Heart right ventricle (tissue), 16 donors: ENCODE measurements at regions not wholly inside any gene's neighbourhood (a gene's known extent, or its start where the extent isn't known, plus 50 kb on each side); places are given as distances from the start of the nearest gene placed in this dataset.

ENCODE experiments used
- ATAC-seq, 8 donors: fragments of 200-7000 bp; cut with Tn5 transposase; one replicate each; pipeline ENCODE4 v1.9.1; 2020; ENCODE audit warnings: mild to moderate bottlenecking in 8 of 8, moderate library complexity in 8 of 8, moderate number of reproducible peaks in 1 of 8
- DNase-seq, 2 donors: peaks; one replicate each; pipeline ENCODE4 v3.0.0-alpha.2; 2020
- H3K27ac ChIP-seq, 10 donors: fragments of 200-600 bp; sonication (generic) in 2 of 10; one replicate each; pipeline versions ENCODE4 v1.5.0 to v1.8.0; 2020 to 2022; ENCODE audit warnings: mild to moderate bottlenecking in 3 of 10
- H3K27me3 ChIP-seq, 7 donors: fragments of 200-600 bp; one replicate each; pipeline ENCODE4 v1.8.0; 2021 to 2022; ENCODE audit warnings: mild to moderate bottlenecking in 2 of 7
- H3K36me3 ChIP-seq, 9 donors: fragments of 200-600 bp; sonication (generic) in 1 of 9; one replicate each; pipeline versions ENCODE4 v1.5.0 to v1.8.0; 2020 to 2022; ENCODE audit warnings: mild to moderate bottlenecking in 2 of 9
- H3K4me1 ChIP-seq, 9 donors: fragments of 200-600 bp; sonication (generic) in 1 of 9; one replicate each; pipeline versions ENCODE4 v1.5.0 to v1.8.0; 2020 to 2022; ENCODE audit warnings: mild to moderate bottlenecking in 4 of 9
- H3K4me3 ChIP-seq, 10 donors: fragments of 200-600 bp; sonication (generic) in 2 of 10; one replicate each; pipeline versions ENCODE4 v1.5.0 to v1.8.0; 2020 to 2022; ENCODE audit warnings: mild to moderate bottlenecking in 7 of 10, moderate library complexity in 2 of 10
- H3K9me3 ChIP-seq, 11 donors: fragments of 200-600 bp in 10 of 11; sonication (generic) in 2 of 11; one replicate each; pipeline versions ENCODE4 v1.5.0 to v1.8.0; 2013 to 2022; ENCODE audit warnings: mild to moderate bottlenecking in 2 of 11, control low read depth in 1 of 11, moderate library complexity in 1 of 11
- CTCF ChIP-seq, 9 donors: fragments of 200-600 bp; sonication (generic) in 2 of 9; IDR thresholded peaks; one replicate each; pipeline versions ENCODE4 v1.5.0 to v1.8.0; 2021 to 2022; ENCODE audit warnings: antibody characterized with exemption in 9 of 9, mild to moderate bottlenecking in 5 of 9, moderate library complexity in 1 of 9
- WGBS, 2 donors: extraction: QIAGEN DNeasy Blood & Tissue Kit; methylation state at CpG; one replicate each; pipeline ENCODE4 v1.1.7; 2013; ENCODE audit warnings: inconsistent platforms in 1 of 2; 5-methylcytosine and 5-hydroxymethylcytosine counted together
- intact Hi-C, 10 donors: fragments of 100-400 bp; cut with DNase I; formaldehyde crosslinking; loops; one replicate each; pipeline versions ENCODE4 v1.11.1 to v1.14.2; 2022
- donor health status: Arrhythmogenic right ventricular cardiomyopathy.
- donor health status: ischemic (EF 13 %, LVEDD 7.1; RV severe dilation, severe dysfunction).
- donor health status: healthy with polysubstance abuse.
- donor health status: DM: no; HTN: yes; CAD: no.
- donor health status: DM: no; HTN: no; CAD: no.
- donor health status: ischemic (EF 25% LVEDD 6.9; RV normal size, moderate dysfunction).
- donor health status: ischemic (EF 25% LVEDD 5.7; RV mildly dilated, moderate dysfunction).
- donor health status: healthy.
- donor health status: DM: yes; HTN: yes; CAD: no.
- donor health status: Ischemic cardiomyopathy.
- donor health status: ischemic (EF 35%, LVEDD 5.7; RV mildly dilated, moderate dysfunction).
- donor health status: nonischemic (EF 11% LVEDD 7.7; RV severe dilation, severe dysfunction).
- donor health status: DM: yes; HTN: yes; CAD: no.
- donor health status: PGD.
- donor health status: ischemic (EF 29% LVEDD 5.4; RV normal size, mild dysfunction).
- donor health status: nonischemic (EF 23%, LVEDD 6.1; RV moderate dilation, normal function).

GRCh38 chr3:72022027-72022426 lies 237.1 kb upstream of the PROK2 start:
- no peaks in the 10 kb centered on the region for H3K27me3 ChIP-seq
- no peak for ATAC-seq
- intact Hi-C loops, result no loop called here
- no peak for DNase-seq
- peaks cover 0 to 18% (median 8%) of the 10 kb centered on the region in 9 donors for H3K4me1 ChIP-seq
- H3K27ac ChIP-seq, result no peak overlapping the region
- H3K36me3 ChIP-seq, result no peaks in the 10 kb centered on the region
- H3K9me3 ChIP-seq, result no peaks in the 10 kb centered on the region
- 94 to 97% methylated on average over 5 of the region's 5 CpGs for WGBS, 2 donors
- TF ChIP-seq CTCF (IDR thresholded peaks at IDR 0.05), result no peak
- no peak overlapping the region for H3K4me3 ChIP-seq

GRCh38 chr3:72021531-72021930 lies 236.6 kb upstream of the PROK2 start:
- H3K4me1 ChIP-seq, result peaks cover 0 to 18% (median 8%) of the 10 kb centered on the region in 9 donors
- H3K27me3 ChIP-seq, result no peaks in the 10 kb centered on the region
- H3K36me3 ChIP-seq, result no peaks in the 10 kb centered on the region
- intact Hi-C loops, result no loop called here
- H3K4me3 ChIP-seq, result no peak overlapping the region
- ATAC-seq (no peak), DNase-seq (no peak)
- 94 to 100% methylated on average over 1 of the region's 1 CpG for WGBS, 2 donors
- TF ChIP-seq CTCF (IDR thresholded peaks at IDR 0.05), result no peak
- H3K27ac ChIP-seq, result no peak overlapping the region
- H3K9me3 ChIP-seq, result no peaks in the 10 kb centered on the region

GRCh38 chr3:72018343-72018984 lies 233.5 kb upstream of the PROK2 start:
- DNase-seq, result no peak
- no peaks in the 10 kb centered on the region for H3K27me3 ChIP-seq
- no peak overlapping the region for H3K27ac ChIP-seq
- peak in 4 of 8 donors; percentile 33 to 64 (median 49) for ATAC-seq
- no peaks in the 10 kb centered on the region for H3K9me3 ChIP-seq
- WGBS, 2 donors, result 87 to 88% methylated on average over 5 of the region's 5 CpGs
- no peak for TF ChIP-seq CTCF (IDR thresholded peaks at IDR 0.05)
- peaks cover 0 to 18% (median 8%) of the 10 kb centered on the region in 9 donors for H3K4me1 ChIP-seq
- no peak overlapping the region for H3K4me3 ChIP-seq
- no peaks in the 10 kb centered on the region for H3K36me3 ChIP-seq
- intact Hi-C loops, result no loop called here

- Histone ChIP-seq H3K4me3 (no peak overlapping the region), H3K4me1 (peaks cover 0 to 18% (median 8%) of the 10 kb centered on the region in 9 donors), H3K27ac (no peak overlapping the region), H3K27me3 (no peaks in the 10 kb centered on the region), H3K36me3 (no peaks in the 10 kb centered on the region), H3K9me3 (no peaks in the 10 kb centered on the region)
- intact Hi-C loops, result no loop called here
- TF ChIP-seq CTCF (IDR thresholded peaks at IDR 0.05), result no peak
- ATAC-seq (no peak), DNase-seq (no peak)
- WGBS, 2 donors, result 44 to 51% methylated on average over 1 of the region's 1 CpG
These were observed 233.0 kb upstream of the PROK2 start for GRCh38 chr3:72017935-72018334.
